Fibroblast of pulmonary artery (primary cell): ENCODE measurements at regions not wholly inside any gene's neighbourhood (a gene's known extent, or its start where the extent isn't known, plus 50 kb on each side); places are given as distances from the start of the nearest gene placed in this dataset.
"Not testable (repeated sequence)": the region's sequence is repeated elsewhere in the genome, so short reads cannot be mapped to it uniquely, and the experiment has no call there.

Source experiments
- DNase-seq: peaks from one replicate; pipeline ENCODE4 v3.0.0-alpha.2; 2010; ENCODE audit warnings: low read depth
- H3K4me3 ChIP-seq: replicated peaks from 2 replicates; pipeline ENCODE4 v1.5.1; 2011; ENCODE audit warnings: low read depth, mild to moderate bottlenecking, control low read depth, low read length, moderate library complexity
- CTCF ChIP-seq: IDR thresholded peaks from 2 replicates; pipeline ENCODE4 v1.5.1; 2011; ENCODE audit warnings: mild to moderate bottlenecking, control low read depth, low read length, inconsistent platforms; ENCODE audit errors: missing control alignments

- no peak for TF ChIP-seq CTCF
- no peak for DNase-seq
- H3K4me3 ChIP-seq = no peak overlapping the region
These were observed 147.9 kb upstream of the PKP2 start for GRCh38 chr12:33044447-33044846.

- H3K4me3 ChIP-seq = no peak overlapping the region
- no peak for TF ChIP-seq CTCF
- no peak for DNase-seq
These were observed 145.0 kb upstream of the PKP2 start for GRCh38 chr12:33041562-33041961.

DNA sequence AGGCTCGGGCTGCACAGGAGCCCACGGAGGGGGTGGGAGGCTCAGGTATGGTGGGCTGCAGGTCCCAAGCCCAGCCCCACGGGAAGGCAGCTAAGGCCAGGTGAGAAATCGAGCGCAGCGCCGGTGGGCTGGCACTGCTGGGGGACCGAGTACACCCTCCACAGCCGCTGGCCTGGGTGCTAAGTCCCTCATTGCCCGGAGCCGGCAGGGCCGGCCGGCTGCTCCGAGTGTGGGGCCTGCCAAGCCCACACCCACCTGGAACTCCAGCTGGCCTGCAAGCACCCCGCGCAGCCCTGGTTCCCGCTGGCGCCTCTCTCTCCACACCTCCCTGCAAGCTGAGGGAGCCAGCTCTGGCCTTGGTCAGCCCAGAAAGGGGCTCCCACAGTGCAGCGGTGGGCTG, 137.4 kb upstream of the PKP2 start:
- not testable (repeated sequence) for H3K4me3 ChIP-seq, DNase-seq

DNA sequence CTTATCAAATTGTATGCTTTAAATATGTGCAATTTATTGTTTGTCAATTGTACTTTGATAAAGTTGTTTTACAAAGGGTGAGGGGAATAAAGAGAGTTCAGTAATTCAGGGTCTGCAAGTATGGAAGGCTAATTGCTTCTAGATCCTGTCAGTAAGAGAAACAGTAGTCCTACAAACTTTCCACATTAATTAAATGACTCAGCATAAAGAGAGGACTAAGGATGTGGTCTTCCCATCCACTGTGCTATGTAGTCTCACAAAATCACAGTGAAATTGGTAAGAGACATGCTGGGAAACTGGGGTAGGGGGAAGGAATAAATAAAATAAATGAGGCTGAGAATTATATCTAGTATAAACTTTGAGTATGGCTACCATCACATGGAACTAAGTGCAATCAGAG, 130.2 kb upstream of the PKP2 start:
- DNase-seq = no peak
- TF ChIP-seq CTCF = no peak
- no peak overlapping the region for H3K4me3 ChIP-seq

- DNase-seq, H3K4me3 ChIP-seq: not testable (repeated sequence)
These were observed 126.1 kb upstream of the PKP2 start for GRCh38 chr12:33022724-33023123.

GRCh38 chr12:33017029-33017428, 120.5 kb upstream of the PKP2 start:
- H3K4me3 ChIP-seq, DNase-seq: not testable (repeated sequence)

DNA sequence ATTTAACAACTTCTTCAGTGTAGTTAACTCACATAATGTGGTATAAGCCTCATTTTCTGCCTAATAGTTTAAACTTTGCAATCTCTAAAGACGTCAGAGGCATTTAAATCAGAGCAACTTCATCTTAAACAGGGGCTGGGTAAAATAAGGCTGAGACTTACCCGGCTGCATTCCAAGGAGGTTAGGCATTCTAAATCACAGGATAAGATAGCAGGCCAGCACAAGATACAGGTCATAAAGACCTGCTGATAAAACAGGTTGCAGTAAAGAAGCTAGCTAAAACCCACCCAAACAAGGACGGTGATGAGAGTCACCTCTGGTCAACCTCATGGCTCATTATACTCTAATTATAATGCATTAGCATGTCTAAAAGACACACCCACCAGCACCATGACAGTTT, 115.6 kb upstream of the PKP2 start:
- no peak for DNase-seq
- no peak for TF ChIP-seq CTCF
- H3K4me3 ChIP-seq = no peak overlapping the region

DNA sequence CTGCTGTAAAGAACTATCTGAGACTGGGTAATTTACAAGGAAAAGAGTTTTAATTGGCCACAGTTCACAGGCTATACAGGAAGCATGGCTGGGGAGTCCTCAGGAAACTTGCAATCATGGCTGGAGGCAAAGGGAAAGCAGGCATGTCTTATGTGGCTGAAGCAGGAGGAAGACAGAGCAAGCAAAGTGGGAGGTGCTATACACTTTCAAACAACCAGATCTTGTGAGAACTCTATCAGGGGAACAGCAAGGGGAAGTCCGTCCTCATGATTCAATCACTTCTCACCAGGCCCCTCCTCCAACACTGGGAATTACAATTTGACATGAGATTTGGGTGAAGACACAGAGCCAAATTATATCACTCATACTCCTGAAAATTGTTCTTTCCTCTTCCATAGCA, 109.5 kb upstream of the PKP2 start:
- no peak overlapping the region for H3K4me3 ChIP-seq
- no peak for DNase-seq
- no peak for TF ChIP-seq CTCF

DNA sequence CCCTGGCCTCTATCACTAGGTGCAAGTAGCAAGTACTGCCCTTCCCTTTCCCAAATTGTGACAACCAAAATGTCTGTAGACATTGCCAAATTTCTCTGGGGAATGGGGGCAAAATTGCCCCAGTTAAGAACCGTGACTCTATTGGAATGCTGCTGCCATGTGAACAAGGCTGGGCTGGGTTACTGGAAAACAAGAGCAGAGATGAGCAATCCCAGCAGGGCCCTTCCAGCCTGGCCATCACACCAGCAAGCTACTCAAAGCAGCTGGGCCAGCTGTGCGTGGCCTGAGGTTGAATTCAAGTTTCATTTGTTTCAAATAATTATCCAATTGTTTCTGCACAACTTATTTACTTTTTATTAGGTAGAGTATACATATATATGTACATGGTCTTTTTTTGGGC, 103.4 kb upstream of the PKP2 start:
- no peak for DNase-seq
- no peak for TF ChIP-seq CTCF
- no peak overlapping the region for H3K4me3 ChIP-seq
